Coronary artery (tissue), 2 donors: ENCODE measurements at regions not wholly inside any gene's neighbourhood (a gene's known extent, or its start where the extent isn't known, plus 50 kb on each side); places are given as distances from the start of the nearest gene placed in this dataset.

ENCODE experiments used
- DNase-seq: peaks from one replicate; pipeline ENCODE4 v3.0.0-alpha.2; 2017; ENCODE audit warnings: low spot score
- H3K27ac ChIP-seq, 2 donors: fragments of 200-600 bp; sonication (generic); one replicate each; pipeline ENCODE4 v1.5.1; 2016 to 2019
- H3K4me3 ChIP-seq: fragments of 200-600 bp; sonication (generic); 2 replicates; pipeline ENCODE4 v1.5.1; 2016; ENCODE audit warnings: mild to moderate bottlenecking, moderate library complexity
- CTCF ChIP-seq: fragments of 200-600 bp; sonication (generic); IDR thresholded peaks from one replicate; pipeline ENCODE4 v1.5.1; 2019; ENCODE audit warnings: antibody characterized with exemption

GRCh38 chr9:1235650-1236049 lies 185.5 kb downstream of the DMRT2 start:
- Histone ChIP-seq H3K4me3 (no peak overlapping the region), H3K27ac (no peak overlapping the region)
- DNase-seq: no peak
- TF ChIP-seq CTCF: no peak

GRCh38 chr9:1236061-1236460 lies 185.9 kb downstream of the DMRT2 start:
- no peak overlapping the region for H3K4me3 ChIP-seq
- no peak overlapping the region for H3K27ac ChIP-seq
- TF ChIP-seq CTCF: no peak
- DNase-seq: no peak

DNA sequence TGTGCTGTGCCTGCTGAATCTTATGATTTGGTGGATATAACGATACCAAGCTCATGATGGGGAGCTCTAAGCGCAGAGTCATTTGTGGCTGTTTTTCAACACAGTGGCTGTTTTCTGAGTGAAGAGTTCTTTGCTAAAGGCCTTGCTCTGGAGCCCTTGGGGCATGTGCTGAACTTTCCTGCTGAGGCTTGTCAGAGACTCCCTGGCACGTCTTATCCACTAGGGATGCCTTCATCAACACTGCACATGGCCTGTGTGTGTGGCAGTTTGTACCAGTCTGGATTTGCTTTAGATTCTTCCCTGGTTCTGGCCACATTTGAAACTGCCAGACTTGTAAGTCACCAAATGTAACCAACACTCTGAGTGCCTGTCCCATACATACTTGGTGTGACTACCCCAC lies 188.2 kb downstream of the DMRT2 start:
- DNase-seq: no peak
- Histone ChIP-seq H3K4me3 (no peak overlapping the region), H3K27ac (no peak overlapping the region)
- no peak for TF ChIP-seq CTCF

GRCh38 chr9:1248743-1249142 lies 198.6 kb downstream of the DMRT2 start:
- TF ChIP-seq CTCF: no peak
- Histone ChIP-seq H3K4me3 (no peak overlapping the region), H3K27ac (no peak overlapping the region)
- no peak for DNase-seq

DNA sequence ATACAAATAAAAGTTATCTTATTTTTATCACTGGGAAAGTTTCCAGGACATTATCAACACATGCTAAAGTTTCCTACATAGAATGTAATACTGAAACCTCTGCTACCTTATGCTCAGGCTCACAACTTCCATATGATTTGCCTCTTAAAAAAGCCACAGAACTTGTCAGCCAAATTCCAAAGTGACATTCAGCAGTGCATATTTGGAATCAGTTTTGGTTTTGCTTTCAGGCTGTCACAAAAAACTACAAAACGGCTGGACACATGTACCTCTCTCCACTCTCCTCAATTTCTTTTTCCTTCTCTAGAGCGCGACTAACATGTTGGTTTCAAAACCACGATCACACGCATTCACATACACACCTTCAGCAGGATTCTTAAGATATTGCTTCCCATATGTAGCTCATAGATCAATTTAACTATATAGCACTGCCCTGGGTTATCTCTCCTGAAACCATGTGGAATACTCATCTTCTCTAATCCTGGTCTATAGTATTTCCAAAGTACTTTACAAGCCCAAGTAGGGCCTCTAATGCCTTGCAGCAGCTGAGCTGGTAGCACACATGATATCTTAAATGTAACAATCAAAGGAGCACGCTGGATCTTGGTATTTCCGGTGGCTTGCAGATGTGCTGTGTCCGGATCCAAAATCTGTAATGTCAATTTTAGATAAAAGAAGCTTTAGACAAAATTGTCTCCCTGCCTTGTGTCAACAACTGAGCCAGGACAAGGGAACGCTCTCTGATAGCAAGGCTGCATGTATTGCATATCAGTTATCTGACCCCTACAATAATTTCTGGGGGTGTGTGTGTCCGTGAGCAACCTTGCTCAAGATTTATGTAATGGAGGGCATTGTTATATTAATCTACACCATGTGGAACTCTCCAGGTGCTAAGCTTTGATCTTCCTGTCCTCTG lies 203.2 kb downstream of the DMRT2 start:
- no peak for TF ChIP-seq CTCF
- H3K27ac ChIP-seq: no peak overlapping the region
- H3K4me3 ChIP-seq: no peak overlapping the region
- no peak for DNase-seq

GRCh38 chr9:1254071-1254470 lies 203.9 kb downstream of the DMRT2 start:
- no peak overlapping the region for H3K27ac ChIP-seq
- no peak for TF ChIP-seq CTCF
- DNase-seq: no peak
- H3K4me3 ChIP-seq: no peak overlapping the region

GRCh38 chr9:1256178-1256577 lies 206.0 kb downstream of the DMRT2 start:
- no peak for DNase-seq
- no peak for TF ChIP-seq CTCF
- H3K4me3 ChIP-seq: no peak overlapping the region
- no peak overlapping the region for H3K27ac ChIP-seq
